DND-41 (cell line): ENCODE measurements at regions not wholly inside any gene's neighbourhood (a gene's known extent, or its start where the extent isn't known, plus 50 kb on each side); places are given as distances from the start of the nearest gene placed in this dataset.

Experiments used
- CTCF ChIP-seq: IDR thresholded peaks from 2 replicates; pipeline ENCODE4 v1.5.1; 2012; ENCODE audit warnings: borderline replicate concordance, low read length, moderate library complexity, mild to moderate bottlenecking; ENCODE audit not compliant: poor library complexity, severe bottlenecking; ENCODE audit errors: extremely low read depth
- EZH2 ChIP-seq: IDR thresholded peaks from 3 replicates; pipeline ENCODE4 v1.6.1; 2012; ENCODE audit warnings: borderline replicate concordance, low read depth, mild to moderate bottlenecking, moderate library complexity, low read length, inconsistent platforms; ENCODE audit not compliant: severe bottlenecking

DNA sequence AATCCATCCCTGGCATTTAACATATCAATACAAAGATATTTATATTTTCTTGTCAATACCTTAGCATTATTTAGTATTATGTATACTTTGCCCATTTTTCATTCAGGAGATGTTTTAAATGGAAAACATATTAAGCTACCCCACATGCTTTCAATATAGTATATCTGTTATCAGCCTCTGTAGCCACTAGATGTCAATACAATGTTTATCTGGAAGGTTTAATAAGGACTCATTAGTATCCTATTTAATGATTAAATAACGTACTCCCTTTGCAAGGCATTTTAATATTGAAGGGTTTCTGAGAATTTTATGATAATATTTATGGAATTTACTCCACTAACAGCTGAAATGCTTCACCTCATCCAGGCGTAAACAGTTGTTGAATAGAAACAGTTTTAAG, 329.5 kb upstream of the ADGRL2 start:
- no peak for TF ChIP-seq CTCF
- no peak for TF ChIP-seq EZH2
